Common myeloid progenitor, CD34-positive (primary cell): ENCODE measurements at regions not wholly inside any gene's neighbourhood (a gene's known extent, or its start where the extent isn't known, plus 50 kb on each side); places are given as distances from the start of the nearest gene placed in this dataset.

Experiments
- CTCF ChIA-PET: fragments of 350-600 bp; sonication (Branson Sonifier 250); formaldehyde crosslinking; loops from one replicate; lab custom pipeline; 2021; ENCODE audit warnings: antibody characterized with exemption; lab: Charles Lee
- POLR2A ChIA-PET: fragments of 350-600 bp; sonication (Branson Sonifier 250); formaldehyde crosslinking; loops from one replicate; lab custom pipeline; 2021; ENCODE audit warnings: antibody characterized with exemption; lab: Charles Lee
- DNase-seq, 3 donors: peaks; one replicate each; pipeline versions ENCODE4 v3.0.0 to v3.0.0-alpha.2; 2013
- H3K27ac ChIP-seq, 2 experiments: 1 replicate in 1 of 2; 2 replicates in 1 of 2; pipeline ENCODE4 v1.7.0; 2013; ENCODE audit warnings: inconsistent platforms in 2 of 2, low read length in 2 of 2, mild to moderate bottlenecking in 2 of 2, low read depth in 1 of 2, moderate library complexity in 1 of 2; ENCODE audit not compliant: severe bottlenecking in 2 of 2, insufficient read depth in 1 of 2, poor library complexity in 1 of 2
- H3K27me3 ChIP-seq, 5 experiments: replicated peaks in 2 of 5; 1 replicate in 3 of 5; 2 replicates in 2 of 5; pipeline versions ENCODE4 v1.6.1 to v1.7.0; 2013; ENCODE audit warnings: low read length in 4 of 5, mild to moderate bottlenecking in 2 of 5, moderate library complexity in 2 of 5, inconsistent platforms in 1 of 5; ENCODE audit not compliant: insufficient read depth in 5 of 5, control insufficient read depth in 4 of 5
- H3K36me3 ChIP-seq, 4 experiments: 1 replicate in 2 of 4; 2 replicates in 2 of 4; pipeline versions ENCODE4 v1.6.1 to v1.7.0; 2013; ENCODE audit warnings: low read length in 3 of 4, control low read depth in 1 of 4, mild to moderate bottlenecking in 1 of 4; ENCODE audit not compliant: control insufficient read depth in 4 of 4, insufficient read depth in 4 of 4
- H3K4me1 ChIP-seq, 4 experiments: 1 replicate in 3 of 4; 2 replicates in 1 of 4; pipeline versions ENCODE4 v1.6.1 to v1.7.1; 2013; ENCODE audit warnings: low read length in 3 of 4, mild to moderate bottlenecking in 3 of 4, control low read depth in 1 of 4, inconsistent platforms in 1 of 4, moderate library complexity in 1 of 4; ENCODE audit not compliant: control insufficient read depth in 4 of 4, insufficient read depth in 4 of 4; ENCODE audit errors: control extremely low read depth in 1 of 4
- H3K4me3 ChIP-seq, 7 experiments: 1 replicate in 4 of 7; 2 replicates in 3 of 7; pipeline versions ENCODE4 v1.5.1 to v1.7.0; 2013; ENCODE audit warnings: mild to moderate bottlenecking in 7 of 7, low read length in 6 of 7, moderate library complexity in 6 of 7, inconsistent platforms in 2 of 7, low read depth in 2 of 7, control low read depth in 1 of 7; ENCODE audit not compliant: insufficient read depth in 4 of 7, control insufficient read depth in 1 of 7; ENCODE audit errors: extremely low read depth in 1 of 7
- H3K9me3 ChIP-seq, 5 experiments: 1 replicate in 4 of 5; 2 replicates in 1 of 5; pipeline versions ENCODE4 v1.6.1 to v1.7.1; 2013; ENCODE audit warnings: low read length in 4 of 5, mild to moderate bottlenecking in 2 of 5, inconsistent platforms in 1 of 5, low read depth in 1 of 5, moderate library complexity in 1 of 5; ENCODE audit not compliant: control insufficient read depth in 4 of 5, insufficient read depth in 2 of 5; ENCODE audit errors: control extremely low read depth in 1 of 5
- WGBS: methylation state at CpG from one replicate; pipeline ENCODE4 v1.1.5; 2013; ENCODE audit not compliant: insufficient coverage; 5-methylcytosine and 5-hydroxymethylcytosine counted together

DNA sequence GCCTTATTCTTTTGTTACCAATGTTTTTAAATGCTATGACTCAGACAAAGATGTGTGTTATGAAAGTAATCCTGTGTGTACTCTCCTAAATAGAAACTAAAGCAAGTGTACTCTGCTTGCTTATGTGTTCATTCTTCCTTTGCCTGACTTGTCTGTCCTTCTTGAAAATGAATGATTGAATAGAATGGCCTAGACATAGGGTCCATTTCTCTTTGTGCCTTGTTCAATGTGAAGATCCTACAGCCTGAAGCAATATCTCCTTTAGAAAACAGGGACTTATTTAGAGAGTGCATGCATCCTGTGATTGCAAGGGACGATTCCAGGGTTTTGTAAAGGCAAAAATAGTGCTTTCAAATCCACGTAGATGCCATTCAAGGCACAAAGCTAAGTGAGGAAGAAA is 343.6 kb upstream of the TACR3 start:
- Histone ChIP-seq H3K27ac (no peak overlapping the region), H3K4me3 (no peak overlapping the region), H3K9me3 (no peaks in the 10 kb centered on the region), H3K4me1 (no peaks in the 10 kb centered on the region), H3K27me3 (peaks cover 0 to 3% (median 0%) of the 10 kb centered on the region in 5 experiments), H3K36me3 (no peaks in the 10 kb centered on the region)
- CTCF ChIA-PET = interaction anchor here (1.0 kb wide), 1 partner anchor 10 kb away, joined by 3 read pairs; no protein-coding TSS in a partner anchor
- WGBS = no CpG with 5 or more reads among the region's 2 CpGs
- POLR2A ChIA-PET = no interaction called here
- DNase-seq = no peak

- no peaks in the 10 kb centered on the region for H3K4me1 ChIP-seq
- H3K4me3 ChIP-seq = no peak overlapping the region
- ChIA-PET POLR2A (no interaction called here), CTCF (no interaction called here)
- no peaks in the 10 kb centered on the region for H3K36me3 ChIP-seq
- no peak overlapping the region for H3K27ac ChIP-seq
- WGBS = 100% methylated on average over 1 of the region's 3 CpGs
- no peaks in the 10 kb centered on the region for H3K9me3 ChIP-seq
- H3K27me3 ChIP-seq = no peaks in the 10 kb centered on the region
- no peak for DNase-seq
Measured at GRCh38 chr4:104044369-104044768, 324.6 kb upstream of the TACR3 start.

DNA sequence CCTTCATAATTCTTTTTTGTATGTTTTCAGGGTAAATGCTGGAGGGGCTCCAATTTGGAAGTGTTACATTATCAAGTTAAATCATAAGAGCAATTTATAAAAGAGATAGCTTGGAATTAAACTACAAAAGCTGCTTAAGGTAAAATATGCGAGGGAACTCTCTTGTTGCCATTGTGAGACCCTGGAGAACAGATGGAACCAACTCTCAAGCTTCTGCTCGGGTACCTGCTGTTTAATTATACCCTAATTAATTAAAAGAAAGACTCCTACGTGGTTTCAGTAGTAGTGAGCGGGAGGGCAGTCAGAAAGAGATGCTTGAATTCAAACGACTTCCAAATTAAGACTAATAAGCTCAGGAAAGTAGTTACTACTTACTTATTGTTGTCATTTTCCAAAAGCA is 313.1 kb upstream of the TACR3 start:
- H3K36me3 ChIP-seq = no peaks in the 10 kb centered on the region
- 76% methylated on average over 4 of the region's 5 CpGs for WGBS
- no peaks in the 10 kb centered on the region for H3K9me3 ChIP-seq
- no peak overlapping the region for H3K4me3 ChIP-seq
- POLR2A ChIA-PET = no interaction called here
- no peaks in the 10 kb centered on the region for H3K27me3 ChIP-seq
- H3K27ac ChIP-seq = no peak overlapping the region
- DNase-seq = no peak
- CTCF ChIA-PET = no interaction called here
- H3K4me1 ChIP-seq = no peaks in the 10 kb centered on the region

DNA sequence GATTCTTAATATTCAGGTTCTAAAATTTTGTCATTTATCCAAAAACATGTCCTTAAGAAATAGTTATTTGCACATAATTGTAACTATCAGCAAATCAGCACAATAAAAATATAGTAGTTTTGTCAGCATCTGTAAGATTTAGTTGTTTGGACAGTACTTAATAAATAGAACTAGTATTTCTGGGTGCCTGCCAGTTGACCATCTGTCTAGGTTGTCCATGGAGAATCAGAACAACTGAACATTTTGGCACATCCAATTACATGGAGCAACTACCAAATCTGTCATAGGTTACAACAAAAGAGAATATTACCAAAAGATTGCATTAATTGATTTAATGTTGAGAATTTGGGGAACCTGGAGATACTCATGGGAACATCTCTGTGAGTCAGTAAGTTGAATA is 305.5 kb upstream of the TACR3 start:
- Histone ChIP-seq H3K4me1 (no peaks in the 10 kb centered on the region), H3K9me3 (no peaks in the 10 kb centered on the region), H3K4me3 (no peak overlapping the region), H3K27me3 (no peaks in the 10 kb centered on the region), H3K36me3 (no peaks in the 10 kb centered on the region), H3K27ac (no peak overlapping the region)
- CTCF ChIA-PET = no interaction called here
- POLR2A ChIA-PET = no interaction called here
- DNase-seq = no peak

GRCh38 chr4:104022831-104023230 is 303.0 kb upstream of the TACR3 start:
- WGBS = 100% methylated on average over 1 of the region's 4 CpGs
- H3K4me1 ChIP-seq = no peaks in the 10 kb centered on the region
- CTCF ChIA-PET = no interaction called here

GRCh38 chr4:104022226-104022625 is 302.4 kb upstream of the TACR3 start:
- POLR2A ChIA-PET = no interaction called here
- WGBS = no CpG with 5 or more reads among the region's 2 CpGs
- no peaks in the 10 kb centered on the region for H3K36me3 ChIP-seq
- CTCF ChIA-PET = no interaction called here
- H3K4me3 ChIP-seq = no peak overlapping the region
- DNase-seq = no peak
- H3K9me3 ChIP-seq = no peaks in the 10 kb centered on the region
- H3K27me3 ChIP-seq = no peaks in the 10 kb centered on the region
- no peak overlapping the region for H3K27ac ChIP-seq
- no peaks in the 10 kb centered on the region for H3K4me1 ChIP-seq

More at GRCh38 chr4:104022831-104023230, 303.0 kb upstream of the TACR3 start:
- no peaks in the 10 kb centered on the region for H3K9me3 ChIP-seq
- POLR2A ChIA-PET = no interaction called here
- no peaks in the 10 kb centered on the region for H3K36me3 ChIP-seq
- DNase-seq = no peak
- H3K4me3 ChIP-seq = no peak overlapping the region
- no peak overlapping the region for H3K27ac ChIP-seq
- no peaks in the 10 kb centered on the region for H3K27me3 ChIP-seq

DNA sequence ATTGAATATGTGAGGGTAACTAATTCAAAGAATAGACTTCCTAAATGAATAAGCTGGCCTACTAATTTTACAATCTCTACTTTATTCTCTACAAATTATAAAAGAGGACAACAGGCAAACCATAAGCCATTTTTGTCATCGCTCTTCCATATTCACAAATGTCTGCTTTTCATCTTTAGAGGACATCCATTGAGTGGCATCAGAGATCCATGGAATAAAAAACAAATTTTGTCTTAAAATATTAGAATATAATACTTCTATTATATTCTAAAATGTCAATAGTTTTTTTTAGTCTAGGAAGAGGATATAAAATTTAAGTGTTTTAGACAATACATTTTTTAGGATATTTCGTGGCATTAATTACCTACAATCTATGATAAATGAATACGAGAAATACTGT is 300.9 kb upstream of the TACR3 start:
- ChIA-PET CTCF (no interaction called here), POLR2A (no interaction called here)
- Histone ChIP-seq H3K27me3 (no peaks in the 10 kb centered on the region), H3K4me1 (no peaks in the 10 kb centered on the region), H3K36me3 (no peaks in the 10 kb centered on the region), H3K4me3 (no peak overlapping the region), H3K9me3 (no peaks in the 10 kb centered on the region), H3K27ac (no peak overlapping the region)
- no CpG with 5 or more reads among the region's 3 CpGs for WGBS
- DNase-seq = no peak
